GM12892 (cell line): ENCODE measurements at regions not wholly inside any gene's neighbourhood (a gene's known extent, or its start where the extent isn't known, plus 50 kb on each side); places are given as distances from the start of the nearest gene placed in this dataset.

Experiments used
- POLR2A ChIP-seq: IDR thresholded peaks from 2 replicates; pipeline ENCODE4 v1.6.1; 2011; ENCODE audit warnings: low read depth, low read length, control low read depth
- POLR2AphosphoS5 ChIP-seq: IDR thresholded peaks from 2 replicates; pipeline ENCODE4 v1.6.1; 2011; ENCODE audit warnings: low read depth, low read length, control low read depth
- TAF1 ChIP-seq: IDR thresholded peaks from 2 replicates; pipeline ENCODE4 v1.6.1; 2011; ENCODE audit warnings: low read depth, mild to moderate bottlenecking, control low read depth, low read length, borderline replicate concordance

GRCh38 chr6:164243012-164243610, 828.6 kb downstream of the QKI start:
- TF ChIP-seq POLR2A (no peak), POLR2AphosphoS5 (no peak), TAF1 (no peak)
